NCI-H187 (cell line): ENCODE measurements at regions not wholly inside any gene's neighbourhood (a gene's known extent, or its start where the extent isn't known, plus 50 kb on each side); places are given as distances from the start of the nearest gene placed in this dataset.

Source experiments
- DNase-seq, 2 experiments: peaks; one replicate each; lab custom pipeline; 2025; lab: John Stamatoyannopoulos, UW

DNA sequence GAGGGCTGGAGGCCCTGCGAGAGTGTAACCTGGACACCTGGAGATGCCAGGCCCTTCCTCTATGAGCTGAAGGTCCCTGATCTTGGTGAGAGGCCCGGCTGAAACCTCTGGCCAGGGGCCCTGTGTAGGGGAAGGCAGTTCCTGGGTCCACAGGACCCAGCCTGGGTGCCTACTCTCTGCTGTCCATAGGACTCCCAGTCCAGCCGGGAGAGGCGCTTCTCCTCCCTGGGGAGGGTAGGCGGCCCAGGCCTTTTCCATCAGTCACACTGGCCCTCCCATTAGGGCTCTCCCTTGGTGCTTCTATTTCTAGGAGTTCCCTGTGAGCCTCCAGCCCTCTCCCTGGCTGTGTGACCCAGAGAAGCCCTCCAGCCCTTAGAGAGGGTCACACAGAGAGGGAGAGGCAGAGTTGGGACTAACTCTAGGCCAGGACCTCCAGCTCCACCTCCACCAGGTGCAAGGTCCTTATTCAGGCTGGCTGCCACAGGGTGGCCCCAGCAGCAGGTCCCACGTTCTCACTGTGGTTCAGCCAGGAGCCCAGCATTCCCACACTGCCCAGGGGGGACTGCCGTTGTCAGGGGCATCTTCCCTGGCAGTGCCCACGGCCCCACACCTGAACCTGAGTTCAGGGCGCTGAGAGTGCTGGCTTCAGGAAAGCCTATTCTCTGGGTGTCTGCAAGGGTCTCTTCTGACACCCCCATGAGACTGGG lies 146.8 kb downstream of the SMAD6 start:
- DNase-seq: no peak

DNA sequence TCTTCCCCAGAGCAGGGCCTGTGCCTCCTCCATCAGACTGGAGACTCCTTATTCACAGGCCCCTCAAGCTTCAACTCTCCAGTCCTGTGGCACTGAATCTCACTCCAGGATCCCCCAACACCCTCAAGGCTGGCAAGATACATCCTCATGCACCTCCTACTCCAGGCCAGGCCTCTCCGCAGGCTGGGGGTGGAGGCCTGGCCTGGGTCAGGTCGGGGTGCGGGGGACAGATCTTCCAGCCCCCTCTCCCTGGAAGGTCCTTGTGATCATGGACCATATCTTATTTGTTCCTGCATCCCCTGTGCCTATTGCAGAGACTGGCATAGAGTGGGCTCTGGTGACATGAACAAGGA lies 147.3 kb downstream of the SMAD6 start:
- DNase-seq: no peak

DNA sequence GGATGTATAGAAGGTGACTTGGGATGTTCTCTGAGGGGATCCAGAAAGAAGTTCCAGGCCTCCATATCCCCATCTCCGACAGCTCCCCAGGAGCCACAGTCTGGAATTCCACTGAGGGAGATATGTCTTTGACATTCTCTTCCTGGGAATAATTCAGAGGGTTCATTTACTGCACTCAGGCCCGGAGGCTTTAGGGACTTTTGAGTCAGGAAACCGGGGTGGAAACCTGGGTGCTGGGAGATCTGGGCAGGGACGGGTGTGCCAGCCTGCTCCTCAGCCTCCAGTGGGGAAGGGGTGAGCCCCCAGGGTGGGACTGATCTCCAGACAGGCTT lies 147.7 kb downstream of the SMAD6 start:
- no peak for DNase-seq

DNA sequence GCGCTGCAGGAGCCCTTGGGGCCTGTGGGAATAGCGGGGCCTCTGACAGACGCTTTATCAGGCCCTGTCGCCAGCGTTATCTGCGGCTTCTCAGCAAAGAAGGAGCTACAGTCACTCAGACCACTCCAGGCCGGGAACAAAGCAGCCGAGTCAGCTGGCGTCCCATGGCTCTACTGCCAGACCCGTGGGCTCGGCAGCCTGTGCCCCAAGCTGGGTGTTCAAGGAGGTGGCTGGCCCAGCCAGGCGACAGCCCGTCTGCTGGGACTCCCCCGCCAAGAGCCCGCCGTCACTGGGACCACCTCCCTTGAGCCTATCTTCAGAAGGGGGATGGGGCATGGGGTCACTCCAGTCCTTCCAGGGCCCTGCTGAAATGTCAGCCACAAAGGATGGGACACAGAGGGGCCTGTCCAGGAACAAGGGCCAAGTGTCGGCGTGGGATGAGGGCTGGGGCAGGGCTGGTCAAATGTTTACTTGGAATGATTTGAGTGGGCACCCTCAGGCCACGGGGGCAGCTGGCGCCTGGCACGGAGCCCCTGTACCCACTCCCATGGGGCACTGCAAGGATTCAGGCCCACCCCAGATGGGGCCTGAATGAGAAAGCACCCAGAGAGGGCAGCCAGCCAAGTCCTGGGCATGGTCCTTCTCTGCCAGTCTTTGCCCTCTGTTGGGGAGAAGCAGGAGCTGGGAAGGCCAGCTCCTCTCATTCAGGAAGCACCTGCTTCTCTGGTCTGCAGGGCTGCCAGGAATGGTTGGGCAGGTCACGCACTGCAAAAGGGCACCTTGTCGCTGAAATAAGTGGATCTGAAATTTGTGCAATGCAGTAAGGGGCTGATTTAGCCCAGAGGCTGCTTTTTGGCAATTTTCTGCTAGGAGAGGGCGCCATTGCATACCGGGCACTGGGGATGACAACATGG lies 148.3 kb downstream of the SMAD6 start:
- no peak for DNase-seq

GRCh38 chr15:66850996-66851310 lies 148.9 kb downstream of the SMAD6 start:
- DNase-seq: no peak

DNA sequence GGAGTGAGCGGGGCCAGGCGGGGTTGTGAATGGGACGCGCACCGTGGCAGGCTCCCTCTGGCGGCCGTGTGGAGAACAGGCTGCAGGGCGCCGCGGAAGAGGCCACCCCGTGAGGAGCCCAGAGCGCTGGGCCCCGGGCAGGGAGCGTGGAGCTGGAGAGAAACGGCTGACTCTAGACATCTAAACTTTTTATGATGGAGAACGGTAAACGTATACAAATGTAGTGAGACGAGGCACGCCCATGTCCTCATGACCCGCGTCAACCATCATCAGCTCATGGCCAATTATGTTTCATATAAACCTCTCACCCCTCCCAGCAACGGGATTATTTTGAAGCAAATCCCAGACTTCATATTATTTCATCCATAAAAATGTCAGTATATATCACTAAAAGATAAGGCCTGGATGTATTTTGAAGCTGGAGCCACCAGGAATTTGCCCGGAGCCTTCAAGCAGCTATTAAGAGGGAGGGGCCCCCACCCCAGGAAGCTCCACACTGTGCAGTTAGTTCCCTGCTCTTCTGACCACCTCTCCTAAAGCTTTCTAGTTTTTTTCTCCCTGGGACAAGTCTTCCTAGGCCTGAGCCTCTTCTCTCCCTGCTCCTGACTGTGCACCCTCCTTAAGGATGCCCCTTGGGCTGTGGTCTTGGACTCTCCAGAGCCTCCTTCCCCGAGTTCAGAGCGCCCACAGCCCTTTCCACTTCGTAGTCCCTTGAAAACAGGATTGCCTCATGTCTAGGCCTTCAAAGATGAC lies 149.5 kb downstream of the SMAD6 start:
- DNase-seq: peak in 1 of 2 experiments; percentile 49

- no peak for DNase-seq
Observed at GRCh38 chr15:66852064-66852905, 150.2 kb downstream of the SMAD6 start.

DNA sequence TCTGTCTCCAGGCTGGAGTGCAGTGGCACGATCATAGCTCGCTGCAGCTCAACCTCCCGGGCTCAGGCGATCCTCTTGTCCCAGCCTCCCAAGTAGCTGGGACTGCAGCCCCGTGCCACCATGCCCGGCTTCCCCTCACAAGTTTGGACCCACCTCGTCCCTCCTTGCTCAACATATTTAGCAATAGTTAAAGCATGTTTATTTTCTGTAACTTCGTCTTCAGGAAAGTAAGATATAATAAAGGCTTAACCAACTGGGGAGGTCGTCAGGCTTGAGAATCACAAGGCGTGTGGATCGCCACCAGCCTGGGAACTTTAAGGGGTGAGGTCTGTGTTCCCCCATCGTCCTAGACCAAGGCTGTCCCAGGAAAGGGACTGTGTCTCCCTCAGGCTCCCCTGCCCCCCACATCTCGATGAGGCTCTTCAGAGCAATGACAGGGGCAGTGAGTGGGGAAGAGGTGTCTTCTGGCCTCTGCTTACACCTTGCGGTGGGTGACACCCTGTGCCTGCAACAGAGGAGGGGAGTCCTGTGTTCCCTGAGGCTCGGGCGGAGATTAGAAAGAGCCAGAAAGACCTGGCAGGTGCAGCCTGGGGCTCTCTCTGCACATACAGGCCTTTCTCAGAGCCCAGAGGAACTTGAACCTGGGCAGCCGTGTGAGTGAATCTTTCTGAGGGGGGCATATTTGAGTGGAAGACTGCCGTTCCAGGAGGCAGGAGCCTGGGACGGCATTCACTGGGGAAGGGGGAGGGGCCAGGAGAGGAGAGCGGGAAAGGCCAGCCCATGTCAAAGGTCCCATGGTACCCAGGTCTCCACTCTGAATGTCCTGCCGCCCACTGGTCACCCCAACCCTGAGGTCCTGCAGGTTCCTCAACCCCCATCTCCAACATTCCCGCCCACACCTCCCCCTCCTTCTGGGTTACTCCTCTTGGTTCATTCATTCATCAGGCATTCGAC lies 152.3 kb downstream of the SMAD6 start:
- DNase-seq: no peak

DNA sequence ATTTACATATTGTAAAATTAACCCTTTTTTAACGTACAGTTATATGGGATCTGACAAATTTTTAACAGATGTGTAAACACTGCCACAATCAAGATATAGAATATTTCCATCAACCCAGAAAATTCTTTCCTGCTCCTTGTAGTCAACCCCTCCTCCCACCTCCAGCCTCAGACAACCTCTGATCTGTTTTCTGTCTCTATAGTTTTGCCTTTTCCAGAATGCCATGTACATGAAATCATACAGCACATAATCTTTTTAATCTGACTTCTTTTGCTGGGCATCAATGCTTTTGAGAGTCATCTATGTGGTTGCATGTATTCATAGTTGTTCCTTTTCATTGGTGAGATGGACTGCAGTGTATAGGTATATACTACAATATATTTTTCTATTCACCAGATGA lies 153.0 kb downstream of the SMAD6 start:
- no peak for DNase-seq

GRCh38 chr15:66857694-66858093 lies 155.7 kb downstream of the SMAD6 start:
- DNase-seq: no peak

- DNase-seq: no peak
Observed at GRCh38 chr15:66858423-66859207, 156.6 kb downstream of the SMAD6 start.

DNA sequence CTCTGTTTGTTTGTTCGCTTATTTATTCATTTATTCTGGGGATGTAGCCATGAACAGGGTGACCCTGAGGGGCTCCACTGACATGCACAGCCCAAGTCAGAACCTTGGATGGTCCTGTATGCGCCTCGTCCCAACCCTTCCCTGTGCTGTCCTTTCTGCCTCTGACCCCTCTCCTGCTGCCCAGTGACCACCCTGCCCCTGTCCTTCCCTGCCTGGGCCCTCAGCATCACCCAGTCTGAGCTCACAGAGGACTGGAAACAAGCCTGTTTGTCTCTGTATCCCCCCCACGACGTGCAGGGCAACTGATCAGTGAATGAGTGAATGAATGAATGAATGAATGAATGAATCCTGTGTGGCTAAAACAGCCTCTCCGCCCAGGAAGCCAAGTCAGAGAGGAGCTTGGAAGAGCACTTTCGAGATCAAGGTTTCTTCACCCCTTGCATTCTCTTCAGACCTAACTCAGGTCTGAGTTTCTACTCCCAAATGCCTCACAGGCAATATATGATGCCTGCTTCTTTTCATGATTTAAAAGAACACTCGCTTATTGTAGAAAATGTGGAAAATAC lies 157.7 kb downstream of the SMAD6 start:
- no peak for DNase-seq

- no peak for DNase-seq
Observed at GRCh38 chr15:66860844-66861243, 158.8 kb downstream of the SMAD6 start.

GRCh38 chr15:66862111-66862939 lies 160.3 kb downstream of the SMAD6 start:
- no peak for DNase-seq

DNA sequence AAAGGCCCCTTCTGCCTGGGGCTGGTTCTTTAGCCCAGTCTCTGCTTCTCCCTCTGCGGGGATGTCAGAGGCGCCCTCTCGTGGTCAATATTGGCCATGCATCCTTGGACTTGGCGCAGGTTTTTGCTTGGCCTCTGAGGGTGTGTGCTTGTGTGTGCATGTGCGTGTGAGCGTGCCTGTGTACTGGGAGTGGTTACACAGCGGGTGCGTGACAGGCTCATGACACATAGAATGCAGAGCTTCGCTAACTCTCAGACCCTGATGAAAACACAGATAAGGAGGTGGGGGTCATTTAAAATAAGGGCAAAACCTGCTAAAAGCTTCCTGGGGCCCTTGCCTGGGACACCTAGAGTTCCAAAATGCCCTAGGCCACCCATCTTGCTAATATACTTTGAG lies 160.9 kb downstream of the SMAD6 start:
- no peak for DNase-seq

GRCh38 chr15:66863390-66864085 lies 161.5 kb downstream of the SMAD6 start:
- no peak for DNase-seq

DNA sequence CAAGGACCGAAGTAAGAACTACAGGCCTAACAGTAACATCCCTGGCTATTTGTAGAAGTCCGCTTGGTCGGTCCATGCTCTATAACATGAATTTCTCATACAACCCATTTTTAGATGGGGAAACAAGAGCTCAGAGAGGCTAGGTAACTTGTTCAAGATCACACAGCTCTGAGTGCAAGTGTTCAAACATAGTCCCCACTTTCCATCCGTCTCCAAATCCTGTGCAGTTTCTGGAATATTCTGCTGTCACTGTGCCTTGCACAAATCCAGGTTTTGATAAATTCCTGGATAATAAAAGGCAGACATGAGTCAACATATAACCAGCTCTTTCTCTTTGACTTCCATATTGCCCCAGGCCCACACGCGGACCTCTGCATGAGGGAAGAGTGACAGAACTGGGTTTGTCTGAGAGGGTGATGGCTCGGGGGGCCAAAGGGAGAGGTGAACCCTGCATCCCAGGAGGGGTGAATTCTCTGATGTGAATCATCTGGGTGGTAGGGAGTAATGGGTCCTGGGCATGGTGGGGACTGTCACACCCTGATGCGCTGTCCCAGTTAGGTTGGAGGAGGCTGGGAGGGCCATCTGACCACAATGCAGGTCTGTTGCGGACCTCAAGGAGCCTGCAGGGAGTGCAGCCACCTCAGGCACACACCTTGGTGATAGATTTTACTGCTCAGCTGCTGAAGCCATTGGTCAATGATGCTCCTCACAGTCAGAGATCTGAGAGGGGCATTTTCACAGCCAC lies 162.2 kb downstream of the SMAD6 start:
- DNase-seq: no peak

- no peak for DNase-seq
Observed at GRCh38 chr15:66864871-66865281, 162.8 kb downstream of the SMAD6 start.
